VCaP (cell line): ENCODE measurements at regions not wholly inside any gene's neighbourhood (a gene's known extent, or its start where the extent isn't known, plus 50 kb on each side); places are given as distances from the start of the nearest gene placed in this dataset.

Experiments used
- H3K27ac ChIP-seq: fragments of 450-650 bp; 2 replicates; pipeline ENCODE4 v1.5.1; 2017
- TF ChIP-seq, protein P1 (sequence below): fragments of 450-650 bp; conservative IDR thresholded peaks from 2 replicates; pipeline ENCODE4 v1.5.1; 2017; ENCODE audit warnings: mild to moderate bottlenecking, moderate library complexity

- no peak overlapping the region for H3K27ac ChIP-seq
- TF ChIP-seq, protein P1, sequence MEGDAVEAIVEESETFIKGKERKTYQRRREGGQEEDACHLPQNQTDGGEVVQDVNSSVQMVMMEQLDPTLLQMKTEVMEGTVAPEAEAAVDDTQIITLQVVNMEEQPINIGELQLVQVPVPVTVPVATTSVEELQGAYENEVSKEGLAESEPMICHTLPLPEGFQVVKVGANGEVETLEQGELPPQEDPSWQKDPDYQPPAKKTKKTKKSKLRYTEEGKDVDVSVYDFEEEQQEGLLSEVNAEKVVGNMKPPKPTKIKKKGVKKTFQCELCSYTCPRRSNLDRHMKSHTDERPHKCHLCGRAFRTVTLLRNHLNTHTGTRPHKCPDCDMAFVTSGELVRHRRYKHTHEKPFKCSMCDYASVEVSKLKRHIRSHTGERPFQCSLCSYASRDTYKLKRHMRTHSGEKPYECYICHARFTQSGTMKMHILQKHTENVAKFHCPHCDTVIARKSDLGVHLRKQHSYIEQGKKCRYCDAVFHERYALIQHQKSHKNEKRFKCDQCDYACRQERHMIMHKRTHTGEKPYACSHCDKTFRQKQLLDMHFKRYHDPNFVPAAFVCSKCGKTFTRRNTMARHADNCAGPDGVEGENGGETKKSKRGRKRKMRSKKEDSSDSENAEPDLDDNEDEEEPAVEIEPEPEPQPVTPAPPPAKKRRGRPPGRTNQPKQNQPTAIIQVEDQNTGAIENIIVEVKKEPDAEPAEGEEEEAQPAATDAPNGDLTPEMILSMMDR, result no peak
Observed at GRCh38 chr16:73732681-73733080, 563.9 kb upstream of the PSMD7 start.

GRCh38 chr16:73732143-73732542 lies 564.5 kb upstream of the PSMD7 start:
- TF ChIP-seq, protein P1, result no peak

GRCh38 chr16:73730481-73731090 lies 566.0 kb upstream of the PSMD7 start:
- no peak overlapping the region for H3K27ac ChIP-seq
- TF ChIP-seq, protein P1, result no peak

More at GRCh38 chr16:73732143-73732542, 564.5 kb upstream of the PSMD7 start:
- no peak overlapping the region for H3K27ac ChIP-seq

GRCh38 chr16:73725156-73725555 lies 571.5 kb upstream of the PSMD7 start:
- TF ChIP-seq, protein P1, result no peak
- no peak overlapping the region for H3K27ac ChIP-seq

DNA sequence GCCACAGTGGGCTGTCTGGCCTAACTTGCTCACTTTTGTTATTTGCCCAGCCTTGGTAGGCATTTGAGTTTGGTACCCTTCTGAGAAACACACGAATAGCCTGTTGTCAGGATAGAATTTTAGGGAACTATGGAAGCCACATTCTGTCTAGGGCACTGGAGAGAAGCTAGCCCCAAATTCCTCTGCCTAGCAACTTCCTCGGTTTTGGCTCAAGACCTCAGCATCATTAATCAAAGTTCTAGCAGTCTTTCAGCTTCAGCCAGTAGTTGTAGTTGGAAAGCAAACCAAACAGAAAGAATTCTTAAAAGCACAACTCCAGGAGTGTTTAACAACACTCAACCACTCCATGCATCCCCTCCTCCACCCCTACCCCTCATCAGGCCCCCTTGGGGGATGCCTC lies 572.1 kb upstream of the PSMD7 start:
- no peak overlapping the region for H3K27ac ChIP-seq
- TF ChIP-seq, protein P1, result no peak

GRCh38 chr16:73717266-73717974 lies 579.2 kb upstream of the PSMD7 start:
- H3K27ac ChIP-seq, result no peak overlapping the region
- TF ChIP-seq, protein P1, result no peak

- TF ChIP-seq, protein P1, result no peak
- H3K27ac ChIP-seq, result no peak overlapping the region
Observed at GRCh38 chr16:73714976-73715375, 581.6 kb upstream of the PSMD7 start.
